ENCODE measurements at regions not wholly inside any gene's neighbourhood (a gene's known extent, or its start where the extent isn't known, plus 50 kb on each side); places are given as distances from the start of the nearest gene placed in this dataset.
"Not testable (repeated sequence)": the region's sequence is repeated elsewhere in the genome, so short reads cannot be mapped to it uniquely, and the experiment has no call there.

DNA sequence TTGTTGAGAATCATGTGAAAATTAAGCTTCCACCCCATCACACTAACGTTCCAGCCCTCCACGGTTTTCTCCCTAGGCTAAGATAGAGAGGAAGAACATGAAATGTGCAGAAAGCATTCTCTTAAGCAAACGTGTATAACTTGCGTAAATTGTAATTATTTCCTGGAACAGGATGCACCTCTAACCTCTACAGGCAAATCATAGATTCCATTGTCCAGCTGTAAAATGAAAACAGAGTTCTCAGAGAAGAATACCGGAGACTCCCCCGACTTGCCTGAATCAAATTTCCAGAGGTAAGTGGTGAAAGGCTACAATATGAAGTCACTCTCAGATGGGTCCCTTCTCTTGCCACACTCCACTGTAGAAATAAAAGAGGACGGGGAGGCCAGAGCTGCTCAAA lies 211.4 kb downstream of the FAM72C start:
- DNase-seq: not testable (repeated sequence)

DNA sequence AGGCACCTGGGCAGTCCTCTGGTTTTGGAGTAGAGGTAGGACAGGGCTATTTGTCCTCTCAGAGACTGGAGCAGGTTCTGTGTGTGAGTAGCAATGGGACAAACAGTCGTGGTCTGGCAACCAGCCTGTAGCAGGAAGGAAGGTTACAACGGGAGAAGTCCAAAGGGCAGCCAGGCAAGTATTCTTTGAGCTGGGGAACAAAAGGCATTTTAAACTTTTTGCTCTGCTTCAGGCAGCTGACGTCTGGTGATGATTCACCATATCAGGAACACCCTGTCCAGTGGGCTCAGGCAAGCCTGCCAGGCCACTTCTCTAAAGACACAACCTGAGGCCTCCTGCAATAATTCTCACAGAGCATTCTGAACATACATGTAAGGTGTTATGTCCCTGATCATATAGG lies 215.8 kb downstream of the FAM72C start:
- not testable (repeated sequence) for DNase-seq

DNA sequence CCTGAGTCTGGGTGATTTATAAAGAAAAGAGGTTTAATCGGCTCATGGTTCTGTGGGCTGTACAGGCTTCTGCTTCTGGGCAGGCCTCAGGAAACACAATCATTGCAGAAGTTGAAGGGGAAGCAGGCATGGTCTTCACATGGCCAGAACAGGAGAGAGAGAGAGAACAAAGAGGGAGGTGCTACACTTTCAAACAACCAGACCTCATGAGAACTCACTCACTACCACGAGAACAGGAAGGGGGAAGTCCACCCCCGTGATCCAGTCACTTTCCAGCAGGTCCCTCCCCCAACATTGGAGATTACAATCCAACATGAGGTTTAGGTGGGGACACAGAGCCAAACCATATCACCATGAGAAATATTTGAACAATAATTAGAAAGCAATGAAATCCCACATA lies 222.9 kb downstream of the FAM72C start:
- DNase-seq: no peak

DNA sequence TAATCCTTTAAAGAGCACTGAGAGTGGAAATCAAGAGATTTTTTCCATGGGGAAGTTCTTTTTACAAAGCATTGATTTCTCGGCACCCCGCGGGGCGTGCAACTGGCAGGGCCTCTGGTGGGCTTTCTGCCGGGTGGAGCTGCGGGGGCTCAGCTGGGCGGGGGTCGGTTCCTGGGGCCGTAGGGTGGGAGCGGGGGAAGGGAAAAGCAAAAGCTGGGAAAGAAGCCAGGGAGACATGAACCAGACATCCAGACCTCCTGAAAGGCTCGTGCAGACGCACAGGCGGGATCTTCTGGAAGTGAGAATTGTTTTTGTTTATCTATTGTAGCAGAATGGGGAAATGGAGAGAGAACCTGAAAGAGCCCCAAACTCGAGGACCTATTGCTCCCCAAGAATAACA lies 235.2 kb downstream of the FAM72C start:
- no peak for DNase-seq

DNA sequence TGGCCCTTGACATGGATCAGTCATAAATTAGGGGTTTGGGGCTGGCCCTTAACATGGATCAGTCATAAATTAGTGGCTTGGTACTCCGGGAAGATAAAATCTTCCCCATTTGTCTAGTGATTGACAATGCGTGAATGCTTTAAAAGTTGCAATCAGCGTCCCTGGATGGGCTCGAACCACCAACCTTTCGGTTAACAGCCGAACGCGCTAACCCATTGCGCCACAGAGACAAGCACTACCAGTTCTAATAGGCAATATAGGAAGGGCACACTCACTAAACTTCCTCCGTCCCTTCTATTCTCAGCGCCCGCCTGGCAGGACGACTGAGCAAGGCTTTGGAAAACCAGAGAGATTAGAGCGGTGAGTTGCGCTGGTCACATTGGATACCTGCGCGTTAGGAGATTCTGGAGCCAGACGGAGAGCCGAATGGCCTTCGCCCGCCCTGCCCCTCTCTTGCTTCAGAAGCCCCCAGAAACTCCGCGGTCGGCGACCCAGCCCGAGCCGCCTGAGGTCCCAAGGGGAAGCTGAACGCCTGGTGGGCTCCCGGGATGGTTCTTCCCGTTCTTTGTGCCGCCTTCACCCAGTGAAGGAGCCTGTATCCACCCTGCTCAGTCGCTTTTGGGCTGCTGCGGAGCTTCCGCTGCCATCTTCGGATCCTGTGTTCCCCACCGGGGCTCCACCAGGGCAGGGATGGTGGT lies 235.9 kb downstream of the FAM72C start:
- DNase-seq: peak; percentile 27

DNA sequence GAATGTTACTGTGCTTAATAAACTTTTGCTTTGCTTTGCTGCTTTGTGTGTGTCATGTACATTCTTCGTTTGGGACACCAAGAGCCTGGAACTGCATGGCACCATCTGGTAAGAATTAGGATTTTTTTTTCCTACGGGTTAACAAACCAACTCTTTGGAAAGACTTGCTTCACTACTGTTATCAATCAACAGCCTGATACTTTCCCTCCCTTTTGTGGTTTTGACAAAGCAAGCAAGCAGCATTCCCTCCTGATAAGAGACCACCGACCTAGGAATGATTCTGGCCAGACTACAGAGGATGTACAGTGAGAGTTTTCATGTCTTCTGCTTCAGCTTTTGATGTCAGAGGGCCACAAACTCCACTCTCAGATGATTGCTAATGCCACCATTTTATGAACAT lies 237.5 kb downstream of the FAM72C start:
- DNase-seq: not testable (repeated sequence)

DNA sequence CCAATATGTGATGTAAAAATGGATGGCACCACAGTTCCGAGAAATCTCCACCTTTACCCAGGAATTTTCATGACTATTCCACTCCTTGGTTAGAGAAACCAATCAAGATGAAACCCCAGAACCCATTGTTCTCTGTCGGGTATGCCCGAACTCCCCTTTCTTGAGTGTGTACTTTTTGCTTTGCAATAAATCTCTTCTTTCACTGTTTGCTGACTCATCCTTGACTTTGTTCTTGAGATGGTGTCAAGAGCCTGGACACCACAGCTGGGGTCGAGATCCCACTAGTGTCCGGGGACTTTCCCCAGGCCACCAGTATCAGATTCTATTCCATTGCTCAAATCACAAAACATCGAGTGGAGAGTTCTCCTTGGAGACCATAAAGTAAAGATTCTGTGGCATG lies 240.9 kb downstream of the FAM72C start:
- DNase-seq: not testable (repeated sequence)

DNA sequence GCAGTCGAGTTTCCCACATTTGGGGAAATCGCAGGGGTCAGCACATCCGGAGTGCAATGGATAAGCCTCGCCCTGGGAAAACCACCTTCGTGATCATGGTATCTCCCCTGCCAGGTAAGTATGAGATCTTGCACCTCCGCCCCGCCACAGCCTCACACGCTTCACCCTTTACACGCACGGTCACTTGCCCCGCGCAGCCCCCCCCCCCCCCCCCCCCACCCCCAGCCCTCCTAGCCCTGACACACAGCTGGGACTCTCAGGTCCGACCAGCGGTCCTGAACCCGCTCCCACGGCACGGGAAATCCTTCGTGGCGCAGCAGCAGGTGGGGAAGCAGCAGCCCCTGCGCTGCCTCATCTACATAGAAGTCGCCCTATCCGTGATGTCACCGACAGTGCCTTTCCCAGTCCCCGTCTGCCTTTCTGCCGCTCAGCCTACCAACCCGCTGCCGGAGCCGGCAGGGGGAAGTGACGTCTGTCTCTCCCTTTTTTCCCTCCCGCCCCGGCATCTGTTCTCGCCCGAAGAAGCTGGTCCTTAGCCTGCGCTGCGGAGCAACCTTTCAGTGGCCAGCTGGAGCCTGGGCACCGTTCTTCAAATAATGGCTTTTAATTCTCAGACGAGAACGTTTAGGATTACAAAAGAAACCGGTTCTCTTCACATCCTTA lies 242.2 kb downstream of the FAM72C start:
- DNase-seq: peak; percentile 49

DNA sequence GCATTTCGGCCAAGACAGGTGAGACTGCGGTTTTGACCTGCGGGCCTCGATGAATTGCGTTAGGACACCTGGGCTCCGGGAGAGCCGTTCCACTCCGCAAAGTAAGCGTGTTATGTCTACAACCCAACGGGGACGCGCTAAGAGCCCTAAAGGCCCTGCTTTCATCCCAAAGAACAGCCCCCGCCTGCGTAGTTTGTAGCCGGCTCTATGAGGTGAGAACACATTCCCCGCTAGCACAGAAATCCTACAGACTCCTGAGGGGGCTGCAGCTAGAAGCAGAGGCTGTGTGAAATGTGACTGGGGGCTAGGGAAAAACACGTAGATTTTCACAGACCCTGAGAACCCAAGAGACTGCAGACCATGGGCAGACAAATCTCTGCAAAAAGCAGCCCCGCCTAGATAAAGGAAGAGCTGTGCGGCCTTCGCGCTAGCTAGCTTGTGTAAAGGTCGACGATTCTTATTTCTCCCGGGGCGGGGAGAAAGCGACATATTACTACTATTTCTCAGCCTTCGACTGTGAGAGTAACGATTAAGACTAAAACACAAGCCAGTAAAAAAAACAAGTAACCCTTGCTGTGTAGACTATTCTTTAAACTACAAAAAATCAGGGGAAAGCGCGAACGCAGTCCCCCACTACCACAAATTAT lies 242.9 kb downstream of the FAM72C start:
- peak; percentile 29 for DNase-seq

DNA sequence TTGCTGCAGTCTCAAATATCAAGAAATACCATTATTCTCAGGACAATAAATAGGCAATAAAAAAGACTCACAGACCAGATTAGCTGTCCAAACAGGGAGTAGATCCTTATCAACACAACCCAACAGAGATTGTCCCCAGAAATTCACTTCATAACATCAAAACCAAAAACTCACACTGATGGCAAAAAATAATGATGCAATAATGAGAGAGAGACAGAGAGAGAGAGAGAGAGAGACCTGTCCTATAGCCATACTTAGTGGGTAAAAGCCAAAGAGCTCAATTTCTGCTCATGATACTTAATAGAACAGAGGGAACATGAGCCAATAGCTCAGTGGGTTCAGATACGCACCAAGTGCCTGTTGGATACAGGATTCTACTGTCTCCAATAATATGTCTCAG lies 244.5 kb downstream of the FAM72C start:
- no peak for DNase-seq

DNA sequence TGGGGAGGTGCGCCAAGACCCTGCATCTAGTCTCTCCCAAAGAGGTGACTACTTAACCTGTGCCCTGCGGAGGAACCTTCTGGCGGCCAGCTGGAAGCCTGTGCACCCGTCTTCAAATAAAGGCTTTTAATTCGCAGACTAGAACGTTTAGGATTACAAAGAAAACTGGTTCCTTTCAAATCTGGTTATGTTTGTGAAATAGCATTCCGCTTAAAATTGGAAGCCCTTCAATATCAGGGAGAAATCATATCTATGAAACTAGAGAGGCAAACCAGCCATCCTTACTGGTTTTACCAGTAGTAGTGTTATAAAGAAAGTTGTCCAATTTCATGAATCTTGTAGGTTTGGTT lies 250.8 kb downstream of the FAM72C start:
- no peak for DNase-seq

DNA sequence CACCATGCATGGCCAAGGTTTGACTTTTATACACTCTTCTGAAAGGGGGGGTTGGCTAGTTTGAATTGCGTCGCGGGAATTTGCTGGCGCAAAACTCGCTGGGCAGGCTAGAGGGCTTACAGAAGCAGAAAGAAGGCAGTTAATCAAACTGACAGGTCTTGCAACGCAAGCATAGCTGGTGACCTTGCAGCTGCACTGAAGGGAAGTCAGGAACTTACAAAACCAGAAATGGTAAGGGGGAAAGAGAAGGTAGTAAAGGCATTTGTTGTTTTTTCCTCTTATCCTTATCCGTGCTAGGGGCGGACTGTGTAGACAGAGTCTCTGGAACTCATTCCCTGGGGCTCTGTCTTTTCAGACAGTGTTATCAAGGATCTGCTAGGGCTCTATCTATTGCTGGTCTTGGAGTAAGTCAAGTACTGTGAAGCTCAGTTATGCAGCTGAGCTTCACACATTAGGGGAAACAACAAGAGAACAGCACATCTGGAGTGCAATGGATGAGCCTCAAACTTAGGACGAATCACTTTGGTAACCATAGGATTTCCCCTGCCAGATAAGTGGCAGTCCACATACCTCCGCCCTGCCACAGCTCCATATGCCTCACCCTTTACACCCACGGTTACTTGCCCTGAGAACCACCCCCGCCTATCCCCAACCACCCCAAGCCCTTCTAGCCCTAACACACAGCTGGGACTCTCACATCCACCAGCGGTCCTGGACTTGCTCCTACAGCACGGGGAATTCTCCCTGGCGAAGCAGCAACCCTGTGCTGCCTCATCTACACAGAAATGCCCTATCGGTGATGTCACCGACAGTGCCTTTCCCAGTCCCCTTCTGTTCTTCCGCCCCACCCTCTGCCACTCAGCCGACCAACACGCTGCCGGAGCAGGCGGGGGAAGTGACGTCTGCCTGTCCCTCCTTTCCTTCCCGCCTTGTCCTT lies 251.4 kb downstream of the FAM72C start:
- DNase-seq: peak; percentile 49

DNA sequence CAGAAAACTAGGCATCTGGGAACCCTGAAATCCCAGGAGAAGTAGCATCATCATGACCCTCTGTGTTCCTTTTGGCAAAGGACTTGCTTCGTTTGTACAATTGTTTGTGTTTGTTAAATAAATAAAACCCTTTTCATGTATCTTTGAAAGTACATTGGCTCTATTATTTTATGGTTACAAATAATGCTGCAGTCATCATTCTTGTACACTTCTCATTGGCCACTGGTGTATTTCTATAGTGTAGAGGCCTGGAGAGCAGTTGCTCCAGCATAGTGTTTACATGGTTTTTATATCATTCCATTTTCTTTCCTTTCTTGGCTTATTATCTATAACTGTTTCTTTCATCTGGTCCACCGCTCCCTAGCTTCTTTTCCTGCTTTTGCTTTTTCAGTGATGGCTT lies 253.3 kb downstream of the FAM72C start:
- no peak for DNase-seq

DNA sequence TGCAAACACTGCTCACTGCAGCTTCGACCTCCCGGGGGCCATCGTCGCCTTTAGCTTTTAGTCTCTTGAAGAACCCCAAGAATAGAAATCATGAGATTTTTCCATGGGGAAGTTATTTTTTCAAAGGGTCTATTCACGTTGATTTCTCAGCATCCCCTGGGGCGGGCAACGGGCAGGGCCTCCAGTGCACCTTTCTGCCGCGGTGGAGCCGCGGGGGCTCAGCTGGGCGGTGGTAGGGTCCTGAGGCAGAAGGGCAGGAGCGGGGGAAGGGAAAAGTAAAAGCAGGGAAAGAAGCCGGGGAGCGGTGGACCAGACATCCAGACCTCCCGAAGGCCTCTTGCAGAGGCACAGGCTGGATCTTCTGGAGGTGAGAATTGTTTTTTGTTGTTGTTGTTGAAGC lies 253.8 kb downstream of the FAM72C start:
- DNase-seq: no peak

DNA sequence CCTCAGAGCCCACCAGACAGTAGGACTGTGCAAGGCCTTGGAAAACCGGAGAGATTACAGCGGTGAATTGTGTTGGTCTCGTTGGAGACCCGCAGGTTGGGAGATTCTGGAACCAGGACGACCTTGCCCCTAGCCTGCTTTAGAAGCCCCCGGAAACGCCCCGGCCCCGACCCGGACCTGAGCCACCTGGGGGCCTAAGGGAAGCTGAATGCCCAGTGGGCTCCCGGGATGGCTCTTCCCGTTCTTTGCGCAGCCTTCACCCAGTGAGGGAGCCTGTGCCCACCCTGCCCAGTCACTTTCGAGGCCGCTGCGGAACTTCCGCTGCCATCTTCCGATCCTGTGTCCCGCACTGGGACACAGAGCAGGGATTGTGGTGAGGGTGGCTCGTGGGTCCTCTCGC lies 254.4 kb downstream of the FAM72C start:
- DNase-seq: no peak

DNA sequence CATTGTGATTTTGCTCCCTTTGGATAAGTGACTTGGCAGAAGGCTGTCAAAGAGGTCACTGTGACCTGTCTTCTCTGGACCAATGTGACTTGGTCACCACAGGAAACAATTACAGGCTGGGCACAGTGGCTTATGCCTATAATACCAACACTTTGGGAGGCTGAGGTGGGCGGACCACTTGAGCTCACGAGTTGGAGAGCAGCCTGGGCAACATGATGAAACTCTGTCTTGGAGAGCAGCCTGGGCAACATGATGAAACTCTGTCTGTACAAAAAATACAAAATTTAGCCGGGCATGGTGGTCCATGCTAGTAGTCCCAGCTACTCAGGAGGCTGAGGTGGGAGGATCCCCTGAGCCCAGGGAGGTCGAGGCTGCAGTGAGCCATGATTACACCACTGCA lies 256.9 kb downstream of the FAM72C start:
- not testable (repeated sequence) for DNase-seq

DNA sequence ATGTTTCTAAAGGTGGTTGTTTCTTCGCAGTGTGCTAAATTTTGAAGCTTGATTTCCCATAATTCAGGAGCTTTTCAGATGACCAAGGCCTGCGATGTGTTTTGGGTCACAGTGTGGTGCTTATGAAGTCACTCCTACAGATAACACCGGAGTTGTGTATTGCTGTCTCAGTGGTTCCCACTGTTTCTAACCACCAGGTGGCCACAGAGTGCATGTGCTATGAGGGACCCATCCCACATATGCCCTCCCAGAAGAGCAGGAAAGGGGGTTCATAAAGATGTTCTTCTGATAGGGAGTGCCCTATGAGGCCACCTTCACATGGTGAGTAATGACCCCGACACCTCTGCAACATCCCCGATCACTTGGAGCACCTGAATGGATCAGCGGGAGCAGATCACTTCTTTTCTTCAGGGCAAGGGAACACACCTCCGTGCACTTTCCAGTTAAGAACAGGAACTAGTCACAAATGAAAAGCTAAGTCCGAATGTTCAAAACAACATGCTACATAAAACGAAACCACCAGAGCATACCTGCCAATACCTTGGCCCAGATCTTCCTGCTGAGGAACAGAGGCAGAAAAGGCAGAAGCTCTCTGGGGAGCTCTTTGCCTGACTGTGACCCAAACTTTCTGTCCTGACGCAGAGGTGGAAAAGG lies 262.1 kb downstream of the FAM72C start:
- DNase-seq: not testable (repeated sequence)

DNA sequence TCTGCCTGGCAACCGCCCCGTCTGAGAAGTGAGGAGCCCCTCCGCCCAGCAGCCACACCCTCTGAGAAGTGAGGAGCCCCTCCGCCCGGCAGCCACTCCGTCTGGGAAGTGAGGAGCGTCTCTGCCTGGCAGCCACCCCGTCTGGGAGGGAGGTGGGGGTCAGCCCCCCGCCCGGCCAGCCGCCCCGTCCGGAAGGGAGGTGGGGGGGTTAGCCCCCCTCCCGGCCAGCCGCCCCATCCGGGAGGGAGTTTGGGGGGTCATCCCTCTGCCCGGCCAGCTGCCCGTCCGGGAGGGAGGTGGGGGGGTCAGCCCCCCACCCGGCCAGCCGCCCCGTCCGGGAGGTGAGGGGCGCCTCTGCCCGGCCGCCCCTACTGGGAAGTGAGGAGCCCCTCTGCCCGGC lies 269.0 kb downstream of the FAM72C start:
- DNase-seq: not testable (repeated sequence)

DNA sequence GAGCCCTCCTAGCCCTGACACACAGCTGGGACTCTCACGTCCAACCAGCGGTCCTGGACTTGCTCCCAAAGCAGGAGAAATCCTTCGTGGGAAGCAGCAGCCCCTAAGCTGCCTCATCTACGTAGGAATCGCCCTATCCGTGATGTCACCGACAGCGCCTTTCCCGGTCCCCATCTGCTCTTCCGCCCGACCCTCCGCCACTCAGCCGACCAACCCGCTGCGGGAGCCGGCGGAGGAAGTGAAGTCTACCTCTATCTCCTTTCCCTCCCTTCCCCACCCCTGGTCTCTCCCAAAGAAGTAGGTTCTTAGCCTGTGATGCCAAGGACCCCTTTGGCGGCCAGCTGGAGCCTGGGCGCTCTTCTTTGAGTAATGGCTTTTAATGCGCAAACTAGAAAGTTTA lies 272.1 kb downstream of the FAM72C start:
- no peak for DNase-seq

DNA sequence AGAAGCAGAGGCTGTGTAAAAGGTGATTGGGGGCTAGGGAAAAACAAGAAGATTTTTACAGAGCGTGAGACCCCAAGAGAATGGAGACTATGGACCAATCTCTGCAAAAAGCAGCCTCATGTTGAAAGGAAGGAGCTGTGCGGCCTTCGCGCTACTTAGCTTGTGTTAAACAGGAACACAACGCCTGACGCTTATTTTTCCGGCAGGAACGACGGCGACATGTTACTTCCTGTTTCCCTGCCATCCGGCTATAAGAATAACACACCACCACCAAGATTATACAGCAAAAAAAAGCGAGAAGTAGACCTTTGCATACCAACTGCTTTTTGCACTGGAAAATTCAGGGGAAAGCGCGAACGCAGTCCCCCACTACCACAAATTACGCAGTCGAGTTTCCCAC lies 272.7 kb downstream of the FAM72C start:
- DNase-seq: no peak

DNA sequence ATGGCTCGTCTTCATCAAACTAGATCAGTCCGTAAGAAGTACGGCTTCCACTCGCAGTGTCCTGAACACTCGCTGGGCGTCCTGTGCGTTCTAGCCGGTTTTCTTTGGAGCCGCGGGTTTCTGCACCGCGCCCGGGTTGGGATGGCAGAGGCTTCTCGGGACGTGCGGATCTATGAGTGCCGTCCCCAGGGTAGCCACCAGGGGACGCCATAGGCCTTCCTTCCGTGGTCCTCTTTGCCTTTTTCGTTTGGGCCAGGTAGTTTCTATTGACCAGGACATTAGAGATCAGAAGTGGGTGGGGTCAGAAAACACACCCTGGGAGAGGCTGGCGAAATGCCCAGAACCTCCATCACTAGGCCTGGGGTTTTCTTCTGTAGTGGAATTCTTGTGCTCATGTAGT lies 273.8 kb downstream of the FAM72C start:
- peak; percentile 50 for DNase-seq

DNA sequence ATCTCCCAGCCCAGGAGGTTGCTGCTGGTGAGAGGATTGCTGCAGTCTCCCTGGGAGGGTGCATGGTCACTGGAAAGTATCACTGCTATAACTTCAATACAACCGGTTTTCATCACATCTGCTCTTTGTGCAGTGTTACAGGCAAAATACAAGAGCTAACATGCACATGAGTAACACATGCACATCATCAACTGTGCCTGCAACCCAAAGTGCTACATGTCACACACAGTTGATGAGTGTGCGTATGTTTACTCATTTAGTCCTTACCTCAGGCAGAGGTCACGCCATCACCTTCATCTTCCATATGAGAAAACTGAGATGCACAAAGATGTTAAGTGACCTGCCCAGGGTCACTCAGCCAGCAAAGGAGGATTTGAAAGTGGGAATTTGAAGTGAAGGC lies 277.7 kb downstream of the FAM72C start:
- no peak for DNase-seq

Data from stimulated activated CD4-positive, alpha-beta T cell treated with anti-CD3 and anti-CD28 coated beads, Interleukin-15, amount 100 ng/mL, for 24 hours (primary cell).